SU-DHL-6 (cell line): ENCODE measurements at regions not wholly inside any gene's neighbourhood (a gene's known extent, or its start where the extent isn't known, plus 50 kb on each side); places are given as distances from the start of the nearest gene placed in this dataset.

Experiments
- H2AFZ ChIP-seq: fragments of 200-600 bp; sonication (generic); 2 replicates; pipeline ENCODE4 v1.6.1; 2014; ENCODE audit warnings: low read depth, mild to moderate bottlenecking, moderate library complexity, mixed read lengths, antibody characterized with exemption, low read length; ENCODE audit not compliant: severe bottlenecking
- H3F3A ChIP-seq: fragments of 200-600 bp; shearing (Covaris generic); 2 replicates; pipeline ENCODE4 v1.6.0; 2016; ENCODE audit warnings: antibody characterized with exemption, mild to moderate bottlenecking; ENCODE audit not compliant: insufficient read depth
- H3K27ac ChIP-seq: fragments of 200-600 bp; sonication (generic); 2 replicates; pipeline ENCODE4 v1.5.1; 2016; ENCODE audit warnings: low read depth, mild to moderate bottlenecking, low read length, moderate library complexity, mixed read lengths
- H3K27me3 ChIP-seq: fragments of 200-600 bp; sonication (generic), shearing (Covaris generic); 2 replicates; pipeline ENCODE4 v1.6.0; 2014; ENCODE audit warnings: mild to moderate bottlenecking, low read length
- H3K36me3 ChIP-seq: fragments of 200-600 bp; sonication (generic); 2 replicates; pipeline ENCODE4 v1.6.1; 2014; ENCODE audit warnings: mild to moderate bottlenecking, low read length, mixed read lengths
- H3K4me2 ChIP-seq: fragments of 300-600, 200-600 bp; shearing (Covaris generic), sonication (generic); 2 replicates; pipeline ENCODE4 v1.6.0; 2014; ENCODE audit warnings: low read length, low read depth, mild to moderate bottlenecking; ENCODE audit not compliant: poor library complexity, severe bottlenecking
- H3K4me3 ChIP-seq: fragments of 200-600 bp; sonication (generic); 2 replicates; pipeline ENCODE4 v1.5.1; 2014; ENCODE audit warnings: antibody characterized with exemption, low read length, mild to moderate bottlenecking, mixed read lengths; ENCODE audit not compliant: insufficient read depth, poor library complexity, severe bottlenecking
- H3K79me2 ChIP-seq: fragments of 200-600 bp; sonication (generic); 2 replicates; pipeline ENCODE4 v1.6.1; 2014; ENCODE audit warnings: mild to moderate bottlenecking, low read length, moderate library complexity; ENCODE audit not compliant: insufficient read depth
- H3K9ac ChIP-seq: fragments of 200-600 bp; sonication (generic); 2 replicates; pipeline ENCODE4 v1.7.0; 2014; ENCODE audit warnings: mild to moderate bottlenecking, low read length
- H3K9me2 ChIP-seq: fragments of 200-600 bp; sonication (generic); replicated peaks from 2 replicates; pipeline ENCODE4 v1.6.1; 2014; ENCODE audit warnings: low read length; ENCODE audit not compliant: insufficient read depth
- H3K9me3 ChIP-seq: fragments of 200-600 bp; sonication (generic); 2 replicates; pipeline ENCODE4 v1.6.1; 2014; ENCODE audit warnings: low read length, mixed read lengths; ENCODE audit not compliant: insufficient read depth
- H4K20me1 ChIP-seq: fragments of 200-600 bp; sonication (generic); 2 replicates; pipeline ENCODE4 v1.6.1; 2014; ENCODE audit warnings: low read depth, mild to moderate bottlenecking, antibody characterized with exemption, low read length, moderate library complexity, mixed read lengths
- EZH2phosphoT487 ChIP-seq: fragments of 200-600 bp; sonication (generic), shearing (Covaris generic); conservative IDR thresholded peaks from 2 replicates; pipeline ENCODE4 v1.6.1; 2018; ENCODE audit warnings: mild to moderate bottlenecking, antibody characterized with exemption, low read length, moderate library complexity, mixed read lengths
- TF ChIP-seq, protein P1 (sequence below): fragments of 200-600 bp; sonication (generic); IDR thresholded peaks from one replicate; pipeline ENCODE4 v1.5.1; 2017; ENCODE audit warnings: antibody characterized with exemption, mild to moderate bottlenecking, low read length, moderate library complexity; ENCODE audit not compliant: insufficient read depth, poor library complexity, severe bottlenecking

DNA sequence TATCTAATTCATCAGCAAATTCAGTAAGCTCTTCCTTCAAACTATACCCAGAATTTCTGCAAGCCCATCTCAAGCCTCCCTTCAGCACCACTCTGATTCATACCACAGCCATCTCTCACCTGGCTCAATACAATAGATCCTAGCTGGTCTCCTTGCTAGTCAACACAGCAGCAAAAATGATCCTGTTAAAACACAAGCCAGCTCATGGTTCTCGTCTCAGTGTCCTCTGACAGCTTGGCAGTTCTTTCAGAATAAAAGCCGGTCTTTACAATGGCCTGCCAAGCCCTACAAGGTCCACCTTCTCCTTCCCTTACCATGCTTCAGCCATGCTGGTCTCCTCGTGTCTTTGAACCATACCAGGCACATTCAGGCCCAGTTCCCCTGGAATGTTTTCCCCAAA, 296.9 kb upstream of the RND3 start:
- H3K4me2 ChIP-seq = no peak overlapping the region
- no peak for TF ChIP-seq EZH2phosphoT487
- no peaks in the 10 kb centered on the region for H4K20me1 ChIP-seq
- H3K27me3 ChIP-seq = no peaks in the 10 kb centered on the region
- H3K4me3 ChIP-seq = no peak overlapping the region
- H2AFZ ChIP-seq = no peak overlapping the region
- no peaks in the 10 kb centered on the region for H3K9me2 ChIP-seq
- H3K9me3 ChIP-seq = no peaks in the 10 kb centered on the region
- H3K27ac ChIP-seq = no peak overlapping the region
- no peak overlapping the region for H3K9ac ChIP-seq
- H3K36me3 ChIP-seq = no peaks in the 10 kb centered on the region
- H3K79me2 ChIP-seq = no peaks in the 10 kb centered on the region
- H3F3A ChIP-seq = no peaks in the 10 kb centered on the region

DNA sequence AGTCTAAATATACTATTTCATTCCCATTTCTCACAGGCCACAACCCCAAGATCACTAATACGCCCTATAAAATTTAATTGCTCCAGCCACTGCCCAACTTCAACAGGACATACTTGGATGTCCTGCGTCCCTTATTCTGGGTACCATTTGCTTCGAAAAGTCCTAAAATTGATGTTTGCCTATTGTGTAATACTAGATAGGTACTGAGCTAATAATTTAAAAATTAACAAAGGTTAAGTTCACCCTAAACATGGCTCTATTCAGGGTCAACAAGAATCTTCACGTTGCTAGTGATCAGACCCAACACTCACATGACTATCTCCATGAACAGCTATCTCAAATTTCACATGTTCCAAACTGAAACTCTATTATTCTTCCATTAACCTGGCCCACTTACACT, 296.4 kb upstream of the RND3 start:
- no peaks in the 10 kb centered on the region for H3F3A ChIP-seq
- H3K9ac ChIP-seq = no peak overlapping the region
- no peaks in the 10 kb centered on the region for H4K20me1 ChIP-seq
- H3K9me3 ChIP-seq = no peaks in the 10 kb centered on the region
- no peak overlapping the region for H3K4me2 ChIP-seq
- H2AFZ ChIP-seq = no peak overlapping the region
- TF ChIP-seq EZH2phosphoT487 = no peak
- TF ChIP-seq, protein P1, sequence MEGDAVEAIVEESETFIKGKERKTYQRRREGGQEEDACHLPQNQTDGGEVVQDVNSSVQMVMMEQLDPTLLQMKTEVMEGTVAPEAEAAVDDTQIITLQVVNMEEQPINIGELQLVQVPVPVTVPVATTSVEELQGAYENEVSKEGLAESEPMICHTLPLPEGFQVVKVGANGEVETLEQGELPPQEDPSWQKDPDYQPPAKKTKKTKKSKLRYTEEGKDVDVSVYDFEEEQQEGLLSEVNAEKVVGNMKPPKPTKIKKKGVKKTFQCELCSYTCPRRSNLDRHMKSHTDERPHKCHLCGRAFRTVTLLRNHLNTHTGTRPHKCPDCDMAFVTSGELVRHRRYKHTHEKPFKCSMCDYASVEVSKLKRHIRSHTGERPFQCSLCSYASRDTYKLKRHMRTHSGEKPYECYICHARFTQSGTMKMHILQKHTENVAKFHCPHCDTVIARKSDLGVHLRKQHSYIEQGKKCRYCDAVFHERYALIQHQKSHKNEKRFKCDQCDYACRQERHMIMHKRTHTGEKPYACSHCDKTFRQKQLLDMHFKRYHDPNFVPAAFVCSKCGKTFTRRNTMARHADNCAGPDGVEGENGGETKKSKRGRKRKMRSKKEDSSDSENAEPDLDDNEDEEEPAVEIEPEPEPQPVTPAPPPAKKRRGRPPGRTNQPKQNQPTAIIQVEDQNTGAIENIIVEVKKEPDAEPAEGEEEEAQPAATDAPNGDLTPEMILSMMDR = no peak
- H3K36me3 ChIP-seq = no peaks in the 10 kb centered on the region
- no peaks in the 10 kb centered on the region for H3K9me2 ChIP-seq
- H3K27ac ChIP-seq = no peak overlapping the region
- H3K79me2 ChIP-seq = no peaks in the 10 kb centered on the region
- H3K27me3 ChIP-seq = no peaks in the 10 kb centered on the region
- H3K4me3 ChIP-seq = no peak overlapping the region

DNA sequence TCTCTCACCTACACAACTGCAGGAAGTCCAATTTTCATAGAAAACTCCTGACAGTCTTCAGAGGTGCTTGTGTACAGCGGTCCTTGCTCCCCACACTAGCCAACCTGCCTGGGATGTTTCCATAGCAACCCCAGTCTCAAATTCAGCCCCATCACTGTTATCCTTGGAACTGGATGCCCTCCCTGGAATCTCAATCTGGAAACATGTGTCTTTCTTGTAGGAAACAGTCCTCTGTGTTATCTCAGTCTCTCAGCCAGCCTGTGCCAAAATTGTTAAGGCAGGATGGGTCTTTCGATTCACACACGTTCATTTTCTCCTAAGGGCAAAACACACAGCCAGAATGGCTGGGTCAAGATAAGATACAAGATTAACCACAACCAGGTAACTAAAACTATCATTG, 295.5 kb upstream of the RND3 start:
- Histone ChIP-seq H3K9ac (no peak overlapping the region), H3K79me2 (no peaks in the 10 kb centered on the region), H3K36me3 (no peaks in the 10 kb centered on the region), H2AFZ (no peak overlapping the region), H3K27ac (no peak overlapping the region), H3K4me3 (no peak overlapping the region), H3F3A (no peaks in the 10 kb centered on the region), H3K9me3 (no peaks in the 10 kb centered on the region), H3K4me2 (no peak overlapping the region), H4K20me1 (no peaks in the 10 kb centered on the region), H3K9me2 (no peaks in the 10 kb centered on the region), H3K27me3 (no peaks in the 10 kb centered on the region)
- TF ChIP-seq, protein P1 = no peak
- no peak for TF ChIP-seq EZH2phosphoT487

DNA sequence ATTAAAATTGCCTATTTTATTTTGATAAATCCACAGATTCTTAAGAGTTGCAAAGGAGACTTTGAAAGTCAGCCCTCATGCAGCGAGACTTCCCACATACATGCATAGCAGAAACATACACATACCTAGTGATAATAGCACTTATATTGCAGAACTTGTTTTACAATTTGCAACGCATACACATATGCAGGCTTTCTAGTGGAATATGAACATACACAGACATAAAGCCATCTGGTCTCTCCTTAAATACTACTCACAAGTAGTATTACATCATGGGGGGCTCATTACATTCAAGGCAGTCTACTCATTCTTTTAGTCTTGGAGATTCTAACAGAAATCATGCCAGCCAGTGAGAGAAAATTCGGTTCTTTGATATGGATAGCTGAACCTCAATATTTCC, 295.1 kb upstream of the RND3 start:
- Histone ChIP-seq H3K9ac (no peak overlapping the region), H2AFZ (no peak overlapping the region), H3K36me3 (no peaks in the 10 kb centered on the region), H3K79me2 (no peaks in the 10 kb centered on the region), H3K9me2 (no peaks in the 10 kb centered on the region), H4K20me1 (no peaks in the 10 kb centered on the region), H3K27ac (no peak overlapping the region), H3K27me3 (no peaks in the 10 kb centered on the region), H3K4me2 (no peak overlapping the region), H3K9me3 (no peaks in the 10 kb centered on the region), H3F3A (no peaks in the 10 kb centered on the region), H3K4me3 (no peak overlapping the region)
- no peak for TF ChIP-seq EZH2phosphoT487
- TF ChIP-seq, protein P1 = no peak
